HG02943 (cell line): ENCODE measurements at regions not wholly inside any gene's neighbourhood (a gene's known extent, or its start where the extent isn't known, plus 50 kb on each side); places are given as distances from the start of the nearest gene placed in this dataset.

Experiments
- ATAC-seq: cut with Tn5 transposase; IDR thresholded peaks from one replicate; pipeline ENCODE4 v1.9.1; 2021; ENCODE audit warnings: mild to moderate bottlenecking, low read depth, moderate library complexity; ENCODE audit not compliant: unreplicated experiment

GRCh38 chrX:39636481-39636880 lies 461.3 kb downstream of the BCOR start:
- no peak for ATAC-seq

GRCh38 chrX:39638526-39638925 lies 459.2 kb downstream of the BCOR start:
- ATAC-seq = no peak

- ATAC-seq = no peak
These were observed 457.9 kb downstream of the BCOR start for GRCh38 chrX:39639871-39640270.

DNA sequence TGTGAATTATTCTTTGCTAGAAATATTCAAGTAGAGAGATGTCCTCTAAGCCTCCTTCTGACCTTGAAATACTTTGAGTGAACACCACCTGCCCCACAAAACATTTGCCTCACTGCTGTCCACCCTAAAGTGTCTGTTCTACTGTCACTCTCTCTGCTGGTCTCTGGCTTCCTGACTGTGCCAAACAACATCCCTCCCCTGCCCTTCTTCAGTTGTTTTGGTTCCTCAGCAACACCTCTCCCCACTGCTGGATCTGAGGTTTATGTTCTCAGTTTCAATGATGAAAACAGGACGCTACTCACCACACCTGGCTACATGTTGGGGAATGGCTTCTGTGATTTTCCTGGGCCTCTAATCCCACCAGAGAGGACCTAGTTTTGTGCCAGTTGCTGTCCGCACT lies 456.9 kb downstream of the BCOR start:
- no peak for ATAC-seq

GRCh38 chrX:39642071-39642470 lies 455.7 kb downstream of the BCOR start:
- no peak for ATAC-seq

- ATAC-seq = no peak
These were observed 454.2 kb downstream of the BCOR start for GRCh38 chrX:39643550-39643949.

DNA sequence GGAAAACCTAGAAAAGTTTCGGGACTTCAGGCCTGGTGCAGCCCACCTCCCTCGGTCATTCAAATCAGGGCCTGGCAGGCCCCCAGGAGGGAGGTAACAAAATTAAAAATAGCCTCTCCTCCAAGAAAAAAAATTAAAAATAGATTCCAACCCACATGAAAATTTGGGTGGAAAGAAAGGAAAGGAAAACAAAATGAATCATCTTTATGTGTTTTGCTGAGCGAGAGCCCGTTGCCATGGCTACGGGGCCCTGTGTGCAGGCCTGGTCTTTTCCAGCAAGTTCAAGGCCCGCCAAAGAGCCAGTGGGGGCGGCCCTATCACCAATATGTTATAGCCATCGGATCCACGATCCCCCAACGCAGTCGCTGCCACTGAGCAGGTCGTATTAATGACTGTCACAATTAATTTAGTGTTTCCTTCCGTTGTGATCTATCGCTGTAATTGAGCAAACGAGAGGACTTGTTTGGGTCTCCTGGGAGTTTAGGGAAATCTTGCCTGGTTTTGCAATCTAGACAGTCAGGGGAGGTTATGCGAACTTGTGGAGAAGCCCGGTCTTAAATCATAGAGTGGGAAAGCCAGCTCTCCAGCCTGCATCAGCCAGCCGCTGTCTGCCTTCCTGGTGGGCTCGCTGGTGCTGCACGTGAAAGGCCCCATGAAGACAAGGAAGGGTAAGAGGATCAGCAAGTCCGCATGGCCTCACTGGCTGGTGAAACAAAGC lies 452.4 kb downstream of the BCOR start:
- no peak for ATAC-seq

DNA sequence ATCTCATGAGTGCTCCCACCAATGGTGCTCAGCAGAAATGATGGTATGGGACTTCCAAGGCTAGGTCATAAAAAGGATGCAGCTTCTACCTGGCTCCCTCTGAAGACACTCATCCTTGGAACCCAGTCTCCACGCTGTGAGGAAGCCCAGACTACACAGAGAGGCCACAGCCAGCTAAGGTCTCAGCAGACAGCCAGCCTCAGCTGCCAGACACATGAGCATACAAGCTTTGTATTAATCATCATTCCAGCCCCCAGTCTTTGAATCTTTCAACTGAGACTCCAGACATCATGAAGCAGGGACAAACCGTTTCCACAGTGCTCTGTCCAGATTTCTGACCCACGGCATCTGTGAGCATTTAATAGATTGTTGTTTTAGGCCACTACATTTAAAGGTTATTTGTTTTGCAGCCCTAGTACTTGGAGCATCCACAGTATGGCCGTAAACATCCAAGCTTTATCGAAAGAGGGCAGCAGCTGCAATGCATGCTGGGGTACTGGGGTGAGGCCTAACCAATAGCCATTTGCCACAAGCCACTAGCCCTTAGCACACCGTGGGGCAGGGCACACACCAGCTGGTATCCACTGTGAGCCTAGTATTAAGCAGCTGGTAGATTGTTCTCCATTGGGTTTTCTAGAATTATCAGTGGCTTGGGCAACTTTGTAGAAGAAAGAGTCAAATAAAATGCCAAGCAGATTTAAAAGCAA lies 449.1 kb downstream of the BCOR start:
- no peak for ATAC-seq

- ATAC-seq = no peak
These were observed 446.9 kb downstream of the BCOR start for GRCh38 chrX:39650768-39651347.

DNA sequence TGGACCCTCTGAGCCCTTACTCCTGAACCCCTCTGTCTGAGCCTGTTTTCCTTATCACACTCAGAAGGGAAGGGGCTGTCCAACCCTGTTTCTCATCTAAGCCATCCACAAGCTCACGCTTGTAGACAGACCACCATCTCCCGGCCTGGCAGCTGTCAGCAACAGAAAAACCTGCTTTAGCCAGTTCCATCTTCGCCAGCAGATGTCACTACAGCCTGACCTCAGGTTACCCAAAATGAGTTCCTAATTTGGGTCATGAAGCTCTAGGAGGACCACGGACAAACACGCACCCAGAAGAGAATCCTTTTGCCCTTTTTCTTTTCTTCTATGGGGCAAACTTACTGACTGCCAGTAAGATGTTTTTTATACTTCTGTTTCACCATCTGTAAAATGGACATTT lies 445.4 kb downstream of the BCOR start:
- no peak for ATAC-seq

GRCh38 chrX:39653691-39654090 lies 444.1 kb downstream of the BCOR start:
- no peak for ATAC-seq

DNA sequence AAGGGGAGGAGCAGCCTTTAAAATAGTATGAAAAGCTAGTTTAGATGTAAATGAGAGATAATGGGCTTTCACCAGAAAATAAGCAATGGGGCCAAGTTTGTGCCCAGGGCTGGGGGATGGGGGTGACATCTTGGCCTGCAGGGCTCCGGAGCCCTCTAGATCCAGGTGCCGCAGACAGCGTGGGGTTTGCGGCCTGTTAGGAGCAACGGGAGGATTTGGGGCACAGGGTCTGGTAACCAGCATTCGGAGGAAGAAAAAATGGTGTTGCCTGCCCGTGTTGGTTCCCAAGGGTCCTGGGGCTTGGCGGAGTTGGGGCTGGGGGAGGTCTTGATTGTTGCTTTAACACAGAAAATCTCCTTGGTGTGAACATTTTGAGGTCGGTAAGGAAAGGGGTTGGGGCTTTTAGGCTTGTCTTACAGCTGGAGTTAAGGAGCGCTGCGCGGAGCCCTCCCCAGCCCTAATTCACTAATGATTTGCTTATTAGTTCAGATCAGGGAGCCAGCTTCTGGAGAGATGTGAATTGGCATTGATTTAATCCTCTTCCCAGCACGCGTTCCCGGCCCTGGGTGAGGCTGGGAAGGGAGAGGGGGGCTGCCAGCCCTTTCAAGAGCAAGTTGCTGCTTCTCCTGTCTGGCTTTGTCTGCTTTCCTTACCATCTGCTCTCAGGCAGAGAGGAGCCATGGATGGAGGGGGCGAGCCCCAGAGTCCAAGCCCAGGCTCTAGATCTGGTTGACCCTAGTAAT lies 443.4 kb downstream of the BCOR start:
- no peak for ATAC-seq

GRCh38 chrX:39654952-39655351 lies 442.8 kb downstream of the BCOR start:
- no peak for ATAC-seq

- no peak for ATAC-seq
These were observed 436.4 kb downstream of the BCOR start for GRCh38 chrX:39661116-39661907.

DNA sequence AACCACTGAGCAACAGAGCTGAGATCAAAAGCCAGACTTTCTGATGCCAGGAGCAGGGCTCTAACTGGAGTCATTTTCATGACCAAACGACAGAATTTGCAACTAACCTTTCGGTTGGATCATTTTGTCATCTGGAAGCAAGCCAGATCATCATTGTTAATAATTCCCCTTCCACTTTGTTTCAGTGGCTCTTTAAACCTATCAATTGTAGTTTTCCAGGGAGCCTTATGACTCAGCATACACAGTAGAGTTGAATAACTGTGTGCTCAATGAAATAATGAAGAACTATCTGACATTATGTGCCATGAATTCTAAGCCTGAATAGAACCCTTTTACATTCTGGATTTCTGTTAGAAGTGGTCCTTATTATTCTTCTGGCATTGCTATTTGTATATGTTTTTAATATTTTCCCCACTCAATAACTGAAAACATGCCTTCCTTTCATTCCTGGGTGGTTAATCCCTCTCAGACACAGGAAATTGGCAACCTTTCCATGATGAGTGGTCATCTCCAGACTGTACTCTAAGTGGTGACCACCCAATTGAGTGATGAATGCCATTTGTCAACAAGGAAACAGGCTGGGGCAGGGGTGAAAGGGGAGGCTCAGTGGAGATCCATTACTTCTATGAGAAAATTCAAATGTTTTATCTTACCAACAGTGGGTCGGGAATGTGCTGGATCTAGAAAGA lies 431.8 kb downstream of the BCOR start:
- no peak for ATAC-seq

GRCh38 chrX:39667191-39667590 lies 430.6 kb downstream of the BCOR start:
- no peak for ATAC-seq

DNA sequence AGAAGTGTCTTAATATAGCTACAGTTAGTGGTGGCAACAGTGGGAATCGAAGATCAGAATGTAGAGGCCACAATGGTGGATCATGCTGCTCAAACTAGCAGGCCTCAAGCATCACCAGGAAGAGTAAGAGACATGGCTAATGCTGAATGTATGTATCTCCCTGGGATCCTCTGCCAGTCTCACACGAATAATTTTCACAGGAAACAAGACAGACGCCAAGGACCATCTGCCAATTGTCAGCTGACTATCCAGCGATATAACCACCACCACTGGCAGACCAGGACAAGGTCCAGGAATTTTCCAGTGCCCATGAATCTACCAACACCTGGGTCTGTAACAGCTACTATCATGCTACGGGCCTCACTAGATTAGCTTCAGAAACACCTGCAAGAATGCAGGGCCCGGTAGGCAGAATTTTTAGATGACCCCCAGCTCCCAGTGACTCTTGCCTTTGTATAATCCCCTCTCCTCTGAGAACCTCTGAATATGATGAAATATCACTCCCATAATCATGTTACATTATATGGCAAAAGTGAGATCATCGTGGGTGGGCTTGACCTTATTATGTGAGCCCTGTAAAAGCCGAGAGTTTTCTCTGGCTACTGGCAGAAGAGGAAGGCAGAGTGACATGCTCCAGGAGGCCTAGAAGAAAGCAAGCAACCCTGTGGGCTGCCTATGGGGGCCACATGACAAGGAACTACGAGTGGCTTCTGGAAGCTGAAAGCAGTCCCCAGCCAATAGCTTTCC lies 429.8 kb downstream of the BCOR start:
- ATAC-seq = no peak

DNA sequence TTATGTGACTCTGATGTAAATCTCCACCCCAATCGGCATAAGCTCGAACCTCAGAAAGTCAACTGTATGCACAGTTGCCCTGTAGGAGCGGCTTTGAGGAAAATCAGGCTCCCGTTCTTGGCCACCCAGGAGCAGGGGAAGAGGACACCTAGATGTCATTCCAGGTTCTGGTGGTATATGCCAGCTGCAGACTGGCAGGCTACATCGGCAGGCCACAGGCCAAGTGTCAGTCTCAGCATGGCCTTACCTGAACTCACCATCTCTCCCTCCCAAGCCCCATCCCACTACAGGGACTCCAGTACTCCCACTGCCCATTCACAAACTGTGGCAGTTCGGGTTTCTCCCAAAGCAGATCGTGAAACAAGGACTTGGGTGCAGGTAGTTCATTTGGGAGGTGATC lies 428.1 kb downstream of the BCOR start:
- ATAC-seq = no peak

- ATAC-seq = no peak
These were observed 427.5 kb downstream of the BCOR start for GRCh38 chrX:39670281-39670680.
